ENCODE measurements at regions not wholly inside any gene's neighbourhood (a gene's known extent, or its start where the extent isn't known, plus 50 kb on each side); places are given as distances from the start of the nearest gene placed in this dataset.

DNA sequence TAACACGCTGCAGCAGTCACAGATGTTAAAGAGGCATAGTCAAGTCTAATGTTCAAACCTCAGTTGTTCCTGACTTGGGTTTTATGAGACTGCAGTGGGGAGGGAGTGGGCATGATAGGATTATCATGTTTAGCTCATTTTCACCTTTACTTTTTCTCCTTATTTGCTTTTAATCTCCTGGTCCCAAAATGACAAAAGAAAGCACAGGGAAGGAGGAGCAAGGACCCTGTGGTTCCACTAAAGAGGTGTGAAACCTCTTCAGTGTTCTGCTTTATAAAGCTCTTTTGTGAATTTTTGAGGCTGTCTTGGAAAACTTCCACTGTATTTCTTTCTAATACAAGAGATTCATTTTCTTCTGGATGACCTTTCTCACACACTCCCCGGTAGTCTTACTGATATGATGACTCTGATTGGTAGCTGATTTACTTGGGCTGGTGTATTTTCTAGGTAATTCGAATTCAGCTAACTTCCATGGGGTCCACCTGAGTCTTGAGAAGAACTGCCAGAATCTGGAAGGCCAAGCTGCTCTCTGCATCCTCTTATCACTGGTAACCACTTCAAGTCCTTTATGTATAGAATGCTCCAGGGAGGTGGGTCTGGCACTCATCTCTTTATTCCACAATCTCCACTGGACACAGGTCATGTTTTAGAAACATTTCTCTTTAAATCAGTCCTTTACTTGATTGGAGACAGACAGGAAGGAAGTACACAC, 1364.4 kb upstream of the CDH9 start:
- Histone ChIP-seq H3K4me1 (ENCODE audit: control insufficient read depth, insufficient read depth, low read length) (no peaks in the 10 kb centered on the region), H3K9me3 (ENCODE audit: control insufficient read depth, insufficient read depth, low read length) (peaks cover 27% of the 10 kb centered on the region), H3K27ac (ENCODE audit: low read length) (no peak overlapping the region), H3K27me3 (ENCODE audit: control insufficient read depth, insufficient read depth, low read length) (no peaks in the 10 kb centered on the region), H3K4me3 (ENCODE audit: low read length) (no peak overlapping the region), H3K36me3 (ENCODE audit: control insufficient read depth, insufficient read depth, low read length) (no peaks in the 10 kb centered on the region)
- H3K4me1 Mint-ChIP-seq: no peaks in the 10 kb centered on the region
- 79% methylated on average over 3 of the region's 3 CpGs for WGBS (ENCODE audit: insufficient coverage)
- no peak for ATAC-seq
- no peaks in the 10 kb centered on the region for H3K27me3 Mint-ChIP-seq (ENCODE audit: low read depth in 2 of 2)
- no peak overlapping the region for H3K27ac Mint-ChIP-seq
- no peak overlapping the region for H3K4me3 Mint-ChIP-seq
- intact Hi-C loops (cut with micrococcal nuclease): no loop called here
- H3K9me3 Mint-ChIP-seq: peaks cover 11 to 17% of the 10 kb centered on the region in 2 donors
- TF ChIP-seq, protein P1, sequence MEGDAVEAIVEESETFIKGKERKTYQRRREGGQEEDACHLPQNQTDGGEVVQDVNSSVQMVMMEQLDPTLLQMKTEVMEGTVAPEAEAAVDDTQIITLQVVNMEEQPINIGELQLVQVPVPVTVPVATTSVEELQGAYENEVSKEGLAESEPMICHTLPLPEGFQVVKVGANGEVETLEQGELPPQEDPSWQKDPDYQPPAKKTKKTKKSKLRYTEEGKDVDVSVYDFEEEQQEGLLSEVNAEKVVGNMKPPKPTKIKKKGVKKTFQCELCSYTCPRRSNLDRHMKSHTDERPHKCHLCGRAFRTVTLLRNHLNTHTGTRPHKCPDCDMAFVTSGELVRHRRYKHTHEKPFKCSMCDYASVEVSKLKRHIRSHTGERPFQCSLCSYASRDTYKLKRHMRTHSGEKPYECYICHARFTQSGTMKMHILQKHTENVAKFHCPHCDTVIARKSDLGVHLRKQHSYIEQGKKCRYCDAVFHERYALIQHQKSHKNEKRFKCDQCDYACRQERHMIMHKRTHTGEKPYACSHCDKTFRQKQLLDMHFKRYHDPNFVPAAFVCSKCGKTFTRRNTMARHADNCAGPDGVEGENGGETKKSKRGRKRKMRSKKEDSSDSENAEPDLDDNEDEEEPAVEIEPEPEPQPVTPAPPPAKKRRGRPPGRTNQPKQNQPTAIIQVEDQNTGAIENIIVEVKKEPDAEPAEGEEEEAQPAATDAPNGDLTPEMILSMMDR (IDR thresholded peaks at IDR 0.05): no peak
- peaks cover 26% of the 10 kb centered on the region for H3K36me3 Mint-ChIP-seq
- no peak for DNase-seq

DNA sequence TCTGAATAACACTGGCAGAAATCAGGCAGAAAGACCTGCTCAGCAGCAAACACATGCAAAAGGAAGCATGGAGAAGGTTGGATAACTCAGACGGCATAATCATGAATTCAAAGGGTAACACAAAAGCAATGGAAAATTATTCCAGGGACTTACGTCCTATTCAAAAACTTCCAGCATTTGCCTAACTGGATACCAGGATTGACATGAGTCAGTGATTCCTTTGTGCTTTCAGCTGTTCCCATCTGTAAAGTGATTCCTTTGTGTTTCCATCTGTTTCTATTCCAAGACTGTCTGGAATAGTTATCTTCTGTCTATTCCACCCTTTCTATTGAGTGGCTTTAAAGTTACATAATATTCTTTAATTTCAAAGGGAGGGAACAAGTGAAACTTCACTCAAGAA, 1361.7 kb upstream of the CDH9 start:
- peaks cover 13% of the 10 kb centered on the region for H3K36me3 Mint-ChIP-seq
- no peak overlapping the region for H3K4me3 Mint-ChIP-seq
- H3K4me1 ChIP-seq (ENCODE audit: control insufficient read depth, insufficient read depth, low read length): no peaks in the 10 kb centered on the region
- H3K27me3 Mint-ChIP-seq (ENCODE audit: low read depth in 2 of 2): no peaks in the 10 kb centered on the region
- H3K4me3 ChIP-seq (ENCODE audit: low read length): no peak overlapping the region
- WGBS (ENCODE audit: insufficient coverage): 93% methylated on average over 2 of the region's 2 CpGs
- no peak overlapping the region for H3K27ac Mint-ChIP-seq
- no peaks in the 10 kb centered on the region for H3K36me3 ChIP-seq (ENCODE audit: control insufficient read depth, insufficient read depth, low read length)
- TF ChIP-seq, protein P1 (IDR thresholded peaks at IDR 0.05): no peak
- no peaks in the 10 kb centered on the region for H3K4me1 Mint-ChIP-seq
- H3K27me3 ChIP-seq (ENCODE audit: control insufficient read depth, insufficient read depth, low read length): no peaks in the 10 kb centered on the region
- intact Hi-C loops (cut with micrococcal nuclease): no loop called here
- DNase-seq (no peak), ATAC-seq (no peak)
- no peak overlapping the region for H3K27ac ChIP-seq (ENCODE audit: low read length)
- peaks cover 3 to 11% of the 10 kb centered on the region in 2 donors for H3K9me3 Mint-ChIP-seq
- peaks cover 28% of the 10 kb centered on the region for H3K9me3 ChIP-seq (ENCODE audit: control insufficient read depth, insufficient read depth, low read length)

DNA sequence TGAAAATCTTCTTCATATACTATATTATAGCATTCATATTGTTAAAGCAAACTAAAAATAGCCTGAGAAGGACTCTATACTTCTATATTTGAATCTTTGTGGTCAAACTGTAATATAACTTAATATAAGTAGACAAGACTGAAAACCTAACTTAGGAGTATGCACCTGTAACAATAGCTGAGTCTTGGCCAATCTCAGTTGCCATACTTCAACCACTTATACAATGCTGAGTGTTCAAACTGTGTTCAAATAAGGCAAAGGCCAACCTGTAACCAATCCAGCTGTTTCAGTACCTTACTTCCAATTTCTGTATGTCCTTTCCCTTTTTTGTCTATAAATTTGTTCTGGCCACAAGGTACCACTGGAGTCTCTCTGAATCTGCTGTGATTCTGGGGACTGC, 1360.8 kb upstream of the CDH9 start:
- H3K4me1 Mint-ChIP-seq: no peaks in the 10 kb centered on the region
- H3K36me3 ChIP-seq (ENCODE audit: control insufficient read depth, insufficient read depth, low read length): no peaks in the 10 kb centered on the region
- H3K4me3 Mint-ChIP-seq: no peak overlapping the region
- H3K27me3 ChIP-seq (ENCODE audit: control insufficient read depth, insufficient read depth, low read length): no peaks in the 10 kb centered on the region
- no peak overlapping the region for H3K4me3 ChIP-seq (ENCODE audit: low read length)
- H3K4me1 ChIP-seq (ENCODE audit: control insufficient read depth, insufficient read depth, low read length): no peaks in the 10 kb centered on the region
- no peak for DNase-seq
- H3K27ac Mint-ChIP-seq: no peak overlapping the region
- H3K36me3 Mint-ChIP-seq: peaks cover 13% of the 10 kb centered on the region
- no peak for ATAC-seq
- H3K9me3 Mint-ChIP-seq: peaks cover 3 to 11% of the 10 kb centered on the region in 2 donors
- no peak overlapping the region for H3K27ac ChIP-seq (ENCODE audit: low read length)
- TF ChIP-seq, protein P1 (IDR thresholded peaks at IDR 0.05): no peak
- no peaks in the 10 kb centered on the region for H3K27me3 Mint-ChIP-seq (ENCODE audit: low read depth in 2 of 2)
- peaks cover 19% of the 10 kb centered on the region for H3K9me3 ChIP-seq (ENCODE audit: control insufficient read depth, insufficient read depth, low read length)
- intact Hi-C loops (cut with micrococcal nuclease): no loop called here

DNA sequence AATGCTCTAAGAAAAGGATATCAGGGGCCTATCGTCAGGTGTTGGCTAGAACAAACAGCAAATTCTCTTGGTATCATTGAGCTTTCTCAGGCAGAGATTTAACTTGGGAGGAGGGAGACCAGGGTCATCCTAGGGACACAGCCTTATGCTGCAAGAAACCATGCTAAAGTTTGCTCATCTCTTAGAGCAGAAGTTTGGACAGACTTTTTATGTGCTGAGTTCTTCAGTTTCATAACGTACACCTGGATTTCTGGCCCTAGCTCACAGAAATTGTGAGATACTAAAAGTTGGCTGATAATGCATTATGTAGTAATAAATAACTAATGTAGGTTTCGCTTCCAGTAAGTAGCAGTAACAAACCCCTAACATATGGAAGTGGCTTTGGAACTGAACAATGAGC, 1359.8 kb upstream of the CDH9 start:
- peaks cover 3 to 11% of the 10 kb centered on the region in 2 donors for H3K9me3 Mint-ChIP-seq
- TF ChIP-seq, protein P1 (IDR thresholded peaks at IDR 0.05): no peak
- no peak for ATAC-seq

More for the DNA sequence above, 1359.8 kb upstream of the CDH9 start:
- H3K36me3 Mint-ChIP-seq: peaks cover 10% of the 10 kb centered on the region
- Histone ChIP-seq H3K27ac (ENCODE audit: low read length) (no peak overlapping the region), H3K4me3 (ENCODE audit: low read length) (no peak overlapping the region), H3K4me1 (ENCODE audit: control insufficient read depth, insufficient read depth, low read length) (no peaks in the 10 kb centered on the region), H3K9me3 (ENCODE audit: control insufficient read depth, insufficient read depth, low read length) (peaks cover 14% of the 10 kb centered on the region), H3K36me3 (ENCODE audit: control insufficient read depth, insufficient read depth, low read length) (no peaks in the 10 kb centered on the region), H3K27me3 (ENCODE audit: control insufficient read depth, insufficient read depth, low read length) (no peaks in the 10 kb centered on the region)
- H3K27me3 Mint-ChIP-seq (ENCODE audit: low read depth in 2 of 2): no peaks in the 10 kb centered on the region
- no peaks in the 10 kb centered on the region for H3K4me1 Mint-ChIP-seq
- 70% methylated on average over 3 of the region's 3 CpGs for WGBS (ENCODE audit: insufficient coverage)
- H3K4me3 Mint-ChIP-seq: no peak overlapping the region
- intact Hi-C loops (cut with micrococcal nuclease): no loop called here
- H3K27ac Mint-ChIP-seq: no peak overlapping the region
- no peak for DNase-seq
